GM21528 (cell line): ENCODE measurements at regions not wholly inside any gene's neighbourhood (a gene's known extent, or its start where the extent isn't known, plus 50 kb on each side); places are given as distances from the start of the nearest gene placed in this dataset.

Experiments
- ATAC-seq: cut with Tn5 transposase; IDR thresholded peaks from one replicate; pipeline ENCODE4 v1.9.1; 2021; ENCODE audit warnings: mild to moderate bottlenecking, moderate library complexity; ENCODE audit not compliant: unreplicated experiment, low FRiP score

DNA sequence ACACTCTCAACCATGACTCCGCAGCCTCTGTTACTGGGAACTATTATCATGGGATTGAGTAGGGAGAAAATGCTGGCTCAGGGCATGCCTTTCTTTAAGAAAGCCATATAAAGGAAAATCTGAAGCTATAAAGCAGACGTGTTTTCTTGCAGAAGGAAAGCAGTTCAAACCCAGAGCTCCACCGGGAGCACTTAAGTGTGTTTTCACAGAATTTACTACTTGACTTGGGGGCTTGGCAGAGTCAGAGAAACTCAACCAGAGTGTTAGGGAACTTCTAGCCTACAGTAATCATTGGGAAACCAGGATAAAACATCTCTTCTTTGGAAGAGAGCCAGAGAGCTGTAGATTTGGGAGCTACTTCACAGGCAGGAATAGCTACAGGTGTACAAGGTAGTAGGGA, 283.4 kb upstream of the ADRA1B start:
- no peak for ATAC-seq

DNA sequence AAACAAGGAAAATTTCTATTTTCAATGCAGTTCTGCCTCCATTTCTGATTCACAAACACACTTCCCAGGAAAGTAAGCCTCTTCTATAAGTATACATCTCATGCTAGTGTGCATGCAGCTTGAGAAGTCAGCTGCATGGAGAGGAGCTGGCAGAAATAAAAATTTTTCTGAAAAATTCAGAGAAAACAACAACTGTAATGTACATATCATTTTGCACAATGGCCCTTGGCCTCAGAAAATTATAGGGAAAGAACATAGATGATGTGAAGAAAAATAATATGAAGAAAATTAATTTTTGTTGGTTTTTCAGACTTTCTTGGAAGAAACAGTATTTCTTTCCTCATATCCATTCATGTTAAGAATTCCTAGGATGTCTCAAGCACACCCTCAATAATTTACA, 277.8 kb upstream of the ADRA1B start:
- no peak for ATAC-seq

DNA sequence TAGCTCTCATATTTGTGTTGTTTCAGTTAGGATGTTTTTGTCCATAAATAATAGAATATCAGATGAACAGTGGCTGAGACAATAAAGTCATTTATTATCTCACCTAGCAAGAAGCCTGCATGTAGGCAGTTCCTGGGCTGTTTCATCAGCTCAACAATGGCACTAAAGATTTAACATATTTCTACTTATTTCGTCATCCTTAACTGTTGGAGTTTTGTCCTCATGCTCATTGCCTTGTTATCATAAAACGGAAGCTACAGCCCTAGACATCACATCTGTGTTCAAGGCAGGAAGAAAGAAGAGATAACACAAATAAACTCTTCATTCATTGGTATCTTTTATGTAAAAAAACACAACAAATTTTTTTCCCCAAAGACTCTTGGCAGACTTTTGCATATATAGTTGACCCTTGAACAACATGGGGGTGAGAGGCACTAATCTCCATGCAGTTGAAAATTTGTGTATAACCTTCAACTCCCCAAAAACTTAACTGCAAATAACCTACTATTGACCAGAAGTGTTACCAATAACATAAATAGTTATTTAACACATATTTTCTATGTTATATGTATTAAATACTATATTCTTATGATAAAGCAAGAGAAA, 277.2 kb upstream of the ADRA1B start:
- no peak for ATAC-seq

DNA sequence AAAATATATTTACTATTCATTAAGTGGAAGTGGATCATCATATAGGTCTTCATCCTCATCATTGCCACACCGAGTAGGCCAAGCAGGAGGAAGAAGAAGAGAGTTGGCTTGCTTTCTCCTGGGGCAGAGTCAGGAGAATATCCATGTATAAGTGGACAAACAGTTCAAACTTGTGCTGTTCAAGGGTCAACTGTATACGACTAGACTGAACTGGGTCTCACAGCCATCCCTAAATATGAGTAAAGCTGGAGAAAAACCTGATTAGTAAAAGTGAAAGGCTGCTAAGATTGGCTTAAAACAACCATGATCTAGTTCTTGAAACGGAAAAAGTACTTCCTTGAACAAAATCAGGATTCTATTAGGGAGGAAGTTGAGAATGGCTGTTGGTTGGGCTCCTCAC, 276.7 kb upstream of the ADRA1B start:
- no peak for ATAC-seq

DNA sequence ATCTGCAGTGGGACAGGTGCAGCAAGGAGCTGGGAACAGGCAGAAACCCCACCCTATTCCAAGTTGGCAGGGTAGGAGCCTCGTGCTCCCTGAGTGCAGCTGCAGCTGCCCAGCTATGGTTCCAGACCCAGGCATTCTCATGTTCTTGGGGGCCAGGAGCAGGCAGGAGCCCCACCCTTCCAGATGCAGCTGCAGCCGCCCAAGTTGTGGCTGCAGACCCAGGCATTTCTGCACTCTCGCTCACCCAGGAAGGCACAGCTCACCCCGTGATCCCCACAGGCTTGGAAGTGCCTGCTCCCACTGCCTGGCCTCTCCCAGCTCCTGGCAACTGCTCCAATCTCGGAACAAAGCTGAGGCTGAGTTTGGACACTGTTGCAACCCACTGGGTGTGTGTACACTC, 275.8 kb upstream of the ADRA1B start:
- ATAC-seq = no peak

DNA sequence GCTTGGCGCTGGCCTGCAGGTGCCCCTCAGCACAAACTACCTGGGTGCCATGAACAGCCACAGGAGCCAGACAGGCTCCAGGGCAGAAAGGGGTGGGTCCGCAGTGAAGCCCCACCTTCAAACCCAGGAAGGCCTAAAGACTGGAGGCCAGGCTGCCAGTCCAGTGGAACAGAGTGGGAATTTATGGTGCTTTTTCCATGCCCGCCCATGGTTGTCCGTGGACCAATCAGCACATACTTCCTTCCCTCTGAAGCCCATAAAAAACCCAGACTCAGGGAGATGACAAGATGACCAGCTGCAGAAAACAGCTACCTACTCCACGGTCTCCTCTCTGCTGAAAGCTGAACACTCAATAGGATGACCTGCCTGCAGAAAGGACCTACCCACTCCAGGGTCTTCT, 275.4 kb upstream of the ADRA1B start:
- ATAC-seq = no peak

DNA sequence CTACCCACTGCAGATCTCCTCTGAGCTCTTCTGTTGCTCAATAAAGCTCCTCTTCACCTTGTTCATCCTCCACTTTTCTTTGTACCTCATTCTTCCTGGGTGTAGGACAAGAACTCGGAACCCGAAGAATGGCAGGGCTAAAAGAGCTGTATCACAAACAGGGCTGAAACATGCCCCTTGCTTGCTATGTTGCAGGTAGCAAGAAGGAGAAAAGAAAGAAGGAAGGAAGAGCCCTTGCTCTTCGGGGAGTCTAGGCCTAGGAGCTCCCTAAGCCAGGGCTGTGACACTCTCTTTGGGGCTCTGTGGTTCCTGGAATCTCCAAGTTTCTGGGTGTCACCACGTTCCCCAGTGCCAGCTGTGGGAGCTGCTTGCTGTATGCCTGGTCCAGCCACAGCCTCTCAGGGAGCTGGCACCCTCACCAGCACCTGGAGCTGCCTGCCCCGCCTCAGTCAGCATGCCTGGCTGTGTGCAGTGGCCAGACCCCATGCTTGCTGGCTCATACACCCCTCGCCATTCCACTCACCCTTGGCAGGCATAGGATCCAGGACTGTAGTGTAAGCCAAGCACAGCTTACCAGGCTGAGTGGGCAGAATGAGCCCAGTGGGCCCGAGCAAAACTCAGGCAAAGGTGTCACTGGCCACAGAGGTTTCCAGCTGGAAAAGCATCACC, 274.8 kb upstream of the ADRA1B start:
- no peak for ATAC-seq

DNA sequence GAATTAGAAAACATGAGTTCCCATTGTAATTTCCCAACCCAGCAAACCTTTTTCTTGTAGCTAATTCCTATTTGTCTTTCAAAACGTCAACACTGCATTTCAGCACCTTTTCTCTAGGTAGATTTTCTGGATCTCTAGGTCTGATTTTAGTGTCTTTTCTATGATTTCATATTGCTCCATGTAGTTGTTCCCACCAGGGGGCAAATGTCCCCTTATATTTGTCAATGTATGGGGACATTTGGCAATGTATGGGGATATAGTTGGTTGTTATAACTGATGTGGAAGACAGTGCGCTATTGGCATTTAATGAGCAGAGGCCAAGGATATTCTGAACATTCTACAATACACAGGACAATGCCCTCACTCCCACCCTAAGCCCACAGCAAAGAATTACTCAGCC, 273.9 kb upstream of the ADRA1B start:
- no peak for ATAC-seq

DNA sequence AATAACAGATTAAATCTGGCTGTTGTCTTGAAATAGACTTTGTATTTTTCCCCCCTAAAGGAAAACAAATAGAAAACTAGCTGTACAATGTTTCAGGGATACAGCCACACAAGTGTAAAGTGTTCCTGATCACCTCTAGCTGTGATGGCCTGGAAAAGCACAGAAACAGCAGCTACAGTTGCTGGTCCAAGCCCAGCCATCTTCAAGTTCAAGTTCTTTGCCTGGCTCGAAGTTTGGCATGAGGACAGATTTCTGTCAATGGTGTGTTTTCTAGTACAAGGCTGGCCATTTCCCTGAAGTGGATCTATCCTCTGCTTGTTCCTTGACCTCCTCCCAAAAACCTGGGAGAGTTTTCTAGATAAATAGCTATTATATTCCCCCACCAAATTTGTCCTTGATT, 272.2 kb upstream of the ADRA1B start:
- no peak for ATAC-seq

DNA sequence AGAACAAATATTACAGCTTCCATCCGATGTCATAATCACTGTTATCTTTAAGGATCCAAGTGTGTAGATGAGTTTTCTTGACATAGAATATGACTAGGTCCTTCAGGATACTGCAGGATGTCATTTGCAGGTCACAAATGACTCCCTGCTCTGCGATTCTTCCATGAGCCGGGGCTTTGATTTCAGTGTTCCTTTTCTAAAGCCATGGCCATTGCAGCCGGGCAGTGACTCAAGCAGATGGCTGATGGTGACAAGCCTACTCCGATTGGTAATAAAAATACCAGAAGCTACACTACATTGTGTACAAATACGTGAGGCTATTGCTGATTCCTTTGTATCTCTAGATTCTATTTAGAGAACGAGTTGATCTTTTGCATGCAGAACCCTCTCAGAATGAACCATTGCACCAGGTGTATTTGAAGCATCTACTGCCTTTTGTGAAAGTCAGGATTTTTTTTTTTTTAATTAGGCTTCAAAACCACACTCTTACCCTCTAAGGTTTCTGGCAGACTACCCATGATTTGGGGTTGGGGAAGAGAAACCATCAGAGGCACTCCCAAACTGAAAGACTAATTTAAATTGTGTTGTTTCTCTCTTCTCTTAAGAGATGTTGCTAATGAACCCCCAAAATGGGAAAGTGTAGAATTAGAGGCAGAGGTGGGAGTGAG, 271.0 kb upstream of the ADRA1B start:
- no peak for ATAC-seq

DNA sequence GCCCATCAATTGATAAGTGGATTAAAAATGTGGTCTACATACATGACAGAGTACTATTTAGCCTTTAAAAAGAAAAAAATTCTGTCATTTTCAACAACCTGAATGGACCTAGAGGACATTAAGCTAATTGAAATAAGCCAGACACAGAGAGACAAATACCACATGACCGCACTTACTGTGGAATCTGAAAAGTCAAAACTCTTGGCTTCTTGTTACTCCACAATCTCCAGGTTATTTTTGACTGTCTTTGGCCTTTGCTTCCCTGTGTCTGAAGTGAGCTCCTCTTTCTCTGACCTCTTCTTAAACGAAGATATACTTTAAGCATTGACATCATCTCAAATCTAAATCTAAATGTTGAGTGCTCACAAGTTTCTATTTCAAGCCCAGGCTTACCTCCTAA, 265.5 kb upstream of the ADRA1B start:
- ATAC-seq = no peak

DNA sequence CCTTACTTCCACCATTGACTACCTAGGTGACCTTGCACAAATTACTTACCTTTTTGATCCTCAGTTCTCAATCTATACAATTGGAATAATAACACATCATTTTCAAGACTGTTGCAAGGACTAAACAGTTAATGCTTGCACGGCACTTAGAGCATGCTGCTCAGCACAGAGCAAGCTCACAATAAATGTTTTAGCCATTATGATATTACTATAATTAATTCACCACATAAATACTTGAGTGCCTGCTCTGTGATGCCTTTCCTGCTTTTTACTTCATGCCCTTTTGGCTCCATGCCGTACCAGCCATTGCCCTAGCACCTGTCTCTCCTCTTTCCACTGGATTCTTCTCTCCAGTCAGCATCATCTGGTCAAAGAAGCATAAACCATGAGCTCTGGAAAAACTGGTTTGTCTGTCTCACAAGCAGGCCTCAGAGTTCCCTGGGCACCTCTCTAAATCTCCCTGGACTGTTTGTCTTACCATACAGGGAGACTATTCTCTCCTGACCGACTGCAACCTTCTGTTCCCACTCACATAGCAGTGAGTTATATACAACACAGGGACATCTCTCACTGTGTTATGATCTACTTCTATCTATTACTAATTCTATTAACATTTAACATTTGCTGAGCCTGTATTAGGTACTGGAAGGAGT, 260.4 kb upstream of the ADRA1B start:
- no peak for ATAC-seq

DNA sequence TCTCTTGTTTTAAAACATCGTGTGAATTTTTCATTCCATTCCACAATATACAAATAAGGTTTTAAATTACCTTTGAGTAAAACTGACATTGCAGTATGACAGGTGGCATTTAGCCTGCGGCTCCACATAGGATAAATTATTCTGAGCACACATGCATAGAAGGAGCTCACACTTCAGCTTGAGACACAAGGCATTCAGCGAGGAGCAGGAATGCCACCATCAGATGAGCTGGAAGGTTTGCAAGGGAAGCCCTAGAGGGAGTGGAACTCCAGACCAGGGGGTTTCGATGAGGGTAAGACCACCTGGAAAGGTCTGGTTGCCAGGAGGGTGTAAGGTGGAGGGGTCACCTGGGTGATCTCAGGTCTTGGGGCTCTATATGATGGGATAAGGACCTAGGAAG, 259.0 kb upstream of the ADRA1B start:
- no peak for ATAC-seq

DNA sequence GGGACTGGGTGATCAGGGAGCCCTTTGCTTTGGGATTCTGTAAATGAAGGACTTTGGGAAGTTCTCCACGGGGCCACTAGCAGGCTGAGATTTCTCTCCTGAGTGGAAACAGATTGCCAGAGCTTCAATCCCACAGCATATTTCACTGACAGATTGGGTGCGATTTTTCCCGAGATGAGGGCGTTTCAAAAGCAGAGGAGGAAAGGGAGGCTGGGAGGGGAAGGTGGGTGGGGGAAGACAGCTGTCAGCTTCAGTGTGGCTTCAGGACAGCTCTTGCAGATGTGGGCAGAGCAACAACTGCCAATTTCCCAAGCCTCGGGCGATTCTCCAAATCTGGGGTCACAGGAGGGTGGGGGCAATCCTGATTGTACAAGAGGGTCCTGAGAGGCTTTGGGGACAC, 258.5 kb upstream of the ADRA1B start:
- no peak for ATAC-seq

DNA sequence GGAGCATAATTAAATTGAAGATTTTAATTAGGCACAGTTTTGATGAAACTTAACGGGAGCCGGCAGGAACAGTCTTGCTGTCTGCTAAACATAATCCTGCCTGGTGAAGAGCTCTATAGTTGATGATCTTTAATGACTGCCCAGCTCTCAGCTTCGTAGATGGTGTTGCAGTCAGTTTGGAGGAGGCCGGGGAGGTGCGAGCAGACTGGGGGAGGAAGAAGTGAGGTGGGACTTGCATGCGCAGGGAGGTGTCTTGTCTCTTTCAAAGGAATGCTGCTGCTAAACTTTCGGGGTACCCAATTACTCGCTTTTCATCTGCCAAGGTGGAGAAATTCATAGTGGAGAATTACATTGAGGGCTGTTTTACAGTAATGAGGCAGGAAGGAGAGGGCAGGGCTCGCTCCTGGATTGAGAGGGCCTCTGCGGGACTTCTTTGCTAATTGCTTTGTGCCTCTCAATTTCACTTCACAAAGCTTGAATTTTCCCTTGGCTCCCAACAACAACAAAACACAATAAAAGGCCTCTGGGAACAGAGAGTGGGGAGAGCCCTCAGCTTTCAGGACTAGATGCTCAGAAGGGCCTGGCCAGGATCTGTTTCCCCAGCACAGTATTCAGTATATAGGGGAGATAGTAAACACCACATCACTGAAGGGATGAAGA, 257.9 kb upstream of the ADRA1B start:
- ATAC-seq = no peak

DNA sequence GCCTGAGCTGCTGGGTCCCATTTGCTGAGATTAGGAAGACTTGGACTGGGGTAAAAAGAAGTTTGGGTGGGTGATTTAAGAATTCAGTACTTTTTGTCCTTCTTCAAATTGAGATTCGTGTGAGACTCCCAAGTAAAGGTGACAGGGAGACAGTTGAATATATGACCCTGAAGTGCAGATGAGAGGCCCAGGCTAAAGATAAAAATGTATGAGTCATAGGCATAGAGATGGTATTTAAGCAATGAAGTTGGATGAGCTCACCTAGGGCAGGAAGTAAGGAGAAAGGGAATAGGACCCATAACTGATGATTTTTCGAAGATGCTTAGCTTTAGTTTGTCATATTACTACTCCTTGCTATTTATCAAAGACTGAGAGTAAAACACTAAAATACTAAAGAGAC, 255.9 kb upstream of the ADRA1B start:
- no peak for ATAC-seq

DNA sequence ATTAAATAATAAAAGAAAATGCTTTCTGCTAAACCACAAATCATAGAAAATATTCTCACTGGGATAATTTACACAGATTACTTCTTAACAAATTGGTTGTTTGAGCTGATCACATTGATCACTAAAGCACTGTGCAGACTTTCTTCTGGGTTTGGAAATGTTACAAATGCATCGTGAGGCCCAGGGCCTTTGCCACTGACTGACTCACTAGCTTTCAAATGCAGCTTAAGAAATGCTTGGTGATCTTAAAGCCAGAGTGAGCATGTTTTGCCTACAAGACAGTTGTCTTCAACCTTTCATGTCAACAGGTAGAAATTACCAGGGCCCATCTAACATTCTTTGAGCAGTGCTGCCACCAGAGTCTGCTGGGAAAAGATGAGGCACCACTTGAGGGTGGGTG, 252.3 kb upstream of the ADRA1B start:
- ATAC-seq = no peak

DNA sequence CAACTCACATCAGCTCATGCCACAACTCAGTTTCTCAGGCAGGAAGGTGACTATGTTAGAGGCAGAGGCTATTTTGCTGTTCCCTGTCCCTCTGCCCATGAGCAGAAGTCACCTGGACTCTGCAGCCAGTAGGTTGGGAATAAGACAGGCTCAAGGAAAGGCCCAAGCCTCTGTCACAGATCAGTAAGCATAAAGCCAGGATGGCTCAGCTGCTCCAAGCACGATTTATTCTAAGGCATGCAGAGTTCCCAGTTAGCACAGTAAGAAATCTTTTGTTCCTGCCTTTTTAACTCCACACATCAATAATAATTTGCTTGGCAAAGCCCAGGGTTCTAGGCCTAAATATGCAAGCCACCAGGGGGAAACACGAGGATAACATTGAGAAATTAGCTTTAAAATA, 249.0 kb upstream of the ADRA1B start:
- ATAC-seq = no peak

DNA sequence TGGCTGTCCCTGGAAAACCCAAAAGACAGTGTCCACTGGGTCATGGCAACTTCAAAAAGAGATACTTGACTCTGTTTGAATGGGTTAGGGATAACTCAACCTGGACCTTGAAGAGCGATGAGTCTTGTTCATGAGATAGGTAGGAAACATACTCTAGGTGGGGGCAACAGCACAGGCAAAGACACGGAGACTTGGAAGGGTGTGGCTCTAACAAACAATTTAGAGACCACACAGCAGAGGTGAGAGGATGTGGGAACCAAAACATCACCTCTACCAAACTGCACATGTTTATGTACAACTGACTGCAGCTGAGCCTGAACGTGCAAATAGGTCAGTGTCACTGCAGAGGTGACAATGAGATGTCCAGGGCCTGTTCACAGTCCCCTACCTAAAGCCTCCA, 247.7 kb upstream of the ADRA1B start:
- no peak for ATAC-seq

DNA sequence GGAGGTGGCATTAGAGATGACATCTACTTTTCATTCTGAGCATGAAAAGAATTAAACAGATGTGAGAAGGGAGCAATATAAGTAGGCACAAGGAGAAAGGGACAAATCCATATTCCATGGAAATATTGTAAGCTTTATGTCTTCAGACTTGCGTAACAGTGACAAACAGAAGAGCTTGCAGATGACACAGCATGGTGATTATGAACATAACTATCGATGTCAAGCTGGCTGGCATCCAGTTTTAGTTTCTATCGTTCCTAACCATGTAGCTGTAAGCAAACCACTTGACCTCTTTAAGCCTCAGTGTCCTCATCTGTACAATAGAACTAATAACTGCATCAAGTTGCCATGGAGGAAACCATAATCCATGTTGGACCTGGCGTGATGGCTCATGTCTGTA, 246.7 kb upstream of the ADRA1B start:
- no peak for ATAC-seq

DNA sequence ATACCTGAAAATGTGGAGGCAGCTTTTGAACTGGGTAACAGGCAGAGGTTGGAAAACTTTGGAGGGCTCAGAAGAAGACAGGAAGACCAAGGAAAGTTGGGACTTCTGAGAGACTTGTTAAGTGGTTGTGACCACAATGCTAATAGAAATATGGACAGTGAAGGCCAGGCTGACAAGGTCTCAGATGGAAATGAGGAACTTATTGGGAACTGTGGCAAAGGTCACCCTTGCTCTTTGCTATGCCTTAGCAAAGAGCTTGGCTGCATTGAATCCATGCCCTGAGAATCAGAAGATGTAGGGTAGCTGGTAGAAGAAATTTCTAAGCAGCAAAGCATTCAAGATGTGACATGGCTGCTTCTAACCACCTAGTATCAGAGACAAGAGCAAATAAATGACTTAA, 244.4 kb upstream of the ADRA1B start:
- no peak for ATAC-seq
